ENCODE measurements at regions not wholly inside any gene's neighbourhood (a gene's known extent, or its start where the extent isn't known, plus 50 kb on each side); places are given as distances from the start of the nearest gene placed in this dataset.

DNA sequence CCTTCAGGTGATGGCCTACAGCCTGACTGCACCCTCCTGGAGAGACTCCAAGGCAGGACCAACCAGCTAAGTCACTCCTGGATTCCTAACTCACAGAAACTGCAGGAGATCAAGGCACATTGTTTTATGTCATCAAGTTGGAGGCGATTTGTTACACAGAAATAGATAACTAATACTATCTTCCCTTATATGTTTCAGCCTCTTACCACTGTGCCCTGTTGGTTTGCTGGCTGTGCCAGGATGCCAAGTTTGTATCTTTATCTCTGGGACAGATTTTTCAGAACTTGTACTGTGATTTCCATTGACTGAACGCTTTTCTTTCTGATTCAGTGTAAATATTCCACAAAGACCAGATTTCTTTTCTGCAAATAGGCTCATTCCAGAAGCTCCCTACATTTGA, 76.2 kb upstream of the OPCML start:
- DNase-seq (ENCODE audit: low read depth in 2 of 2), result no peak
- H3K4me3 ChIP-seq (replicated peaks in 1 of 2; ENCODE audit: low read depth in 2 of 2, low read length in 2 of 2), result no peak overlapping the region
- TF ChIP-seq, protein P1, sequence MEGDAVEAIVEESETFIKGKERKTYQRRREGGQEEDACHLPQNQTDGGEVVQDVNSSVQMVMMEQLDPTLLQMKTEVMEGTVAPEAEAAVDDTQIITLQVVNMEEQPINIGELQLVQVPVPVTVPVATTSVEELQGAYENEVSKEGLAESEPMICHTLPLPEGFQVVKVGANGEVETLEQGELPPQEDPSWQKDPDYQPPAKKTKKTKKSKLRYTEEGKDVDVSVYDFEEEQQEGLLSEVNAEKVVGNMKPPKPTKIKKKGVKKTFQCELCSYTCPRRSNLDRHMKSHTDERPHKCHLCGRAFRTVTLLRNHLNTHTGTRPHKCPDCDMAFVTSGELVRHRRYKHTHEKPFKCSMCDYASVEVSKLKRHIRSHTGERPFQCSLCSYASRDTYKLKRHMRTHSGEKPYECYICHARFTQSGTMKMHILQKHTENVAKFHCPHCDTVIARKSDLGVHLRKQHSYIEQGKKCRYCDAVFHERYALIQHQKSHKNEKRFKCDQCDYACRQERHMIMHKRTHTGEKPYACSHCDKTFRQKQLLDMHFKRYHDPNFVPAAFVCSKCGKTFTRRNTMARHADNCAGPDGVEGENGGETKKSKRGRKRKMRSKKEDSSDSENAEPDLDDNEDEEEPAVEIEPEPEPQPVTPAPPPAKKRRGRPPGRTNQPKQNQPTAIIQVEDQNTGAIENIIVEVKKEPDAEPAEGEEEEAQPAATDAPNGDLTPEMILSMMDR (IDR thresholded peaks at IDR 0.05; ENCODE audit: low read depth, low read length), result no peak

DNA sequence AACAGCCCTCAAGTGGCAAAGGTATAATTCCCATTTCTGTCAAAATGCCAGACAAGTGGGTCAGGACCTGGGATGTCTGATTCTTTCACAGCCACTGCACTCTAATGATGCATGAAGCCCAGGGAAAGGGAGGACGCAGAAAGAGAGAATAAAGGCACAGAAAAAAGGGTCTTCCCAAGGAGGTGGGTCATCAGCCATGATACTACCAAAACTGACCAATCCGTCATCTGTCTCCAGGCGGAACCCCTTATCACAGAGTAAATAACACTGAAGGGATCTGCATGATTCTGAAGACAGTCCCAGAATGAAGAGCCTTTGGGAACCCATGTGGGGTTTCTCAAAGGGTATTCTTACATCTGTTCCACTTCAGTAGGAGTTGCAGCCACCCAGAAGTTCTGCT, 73.8 kb upstream of the OPCML start:
- H3K4me3 ChIP-seq (replicated peaks in 1 of 2; ENCODE audit: low read depth in 2 of 2, low read length in 2 of 2), result no peak overlapping the region
- TF ChIP-seq, protein P1 (IDR thresholded peaks at IDR 0.05; ENCODE audit: low read depth, low read length), result no peak
- no peak for DNase-seq (ENCODE audit: low read depth in 2 of 2)

GRCh38 chr11:133605482-133605881, 73.2 kb upstream of the OPCML start:
- no peak overlapping the region for H3K4me3 ChIP-seq (replicated peaks in 1 of 2; ENCODE audit: low read depth in 2 of 2, low read length in 2 of 2)
- TF ChIP-seq, protein P1 (IDR thresholded peaks at IDR 0.05; ENCODE audit: low read depth, low read length), result no peak
- no peak for DNase-seq (ENCODE audit: low read depth in 2 of 2)

GRCh38 chr11:133601641-133602040, 69.3 kb upstream of the OPCML start:
- no peak overlapping the region for H3K4me3 ChIP-seq (replicated peaks in 1 of 2; ENCODE audit: low read depth in 2 of 2, low read length in 2 of 2)
- TF ChIP-seq, protein P1 (IDR thresholded peaks at IDR 0.05; ENCODE audit: low read depth, low read length), result no peak
- no peak for DNase-seq (ENCODE audit: low read depth in 2 of 2)

DNA sequence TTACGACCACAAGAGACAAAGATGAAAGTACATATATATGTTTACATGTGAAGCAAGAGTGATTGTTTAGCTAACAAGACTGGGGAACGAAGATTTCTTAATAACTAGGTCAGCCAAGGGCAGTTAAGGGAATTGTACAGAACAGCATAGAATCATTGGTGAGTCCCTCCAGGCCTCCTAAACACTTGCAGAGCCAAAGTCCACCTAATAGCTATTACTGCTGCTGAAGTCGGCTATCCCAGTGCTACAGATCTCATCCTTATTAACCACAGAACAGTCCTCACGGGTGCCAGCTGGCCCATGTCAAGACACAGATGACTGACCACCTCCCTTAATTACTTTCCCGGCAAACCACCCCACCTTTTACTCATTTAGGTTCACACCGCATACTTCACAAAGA, 68.5 kb upstream of the OPCML start:
- DNase-seq (ENCODE audit: low read depth in 2 of 2), result no peak
- TF ChIP-seq, protein P1 (IDR thresholded peaks at IDR 0.05; ENCODE audit: low read depth, low read length), result no peak
- H3K4me3 ChIP-seq (replicated peaks in 1 of 2; ENCODE audit: low read depth in 2 of 2, low read length in 2 of 2), result no peak overlapping the region

- DNase-seq (ENCODE audit: low read depth in 2 of 2), result no peak
- H3K4me3 ChIP-seq (replicated peaks in 1 of 2; ENCODE audit: low read depth in 2 of 2, low read length in 2 of 2), result no peak overlapping the region
- TF ChIP-seq, protein P1 (IDR thresholded peaks at IDR 0.05; ENCODE audit: low read depth, low read length), result no peak
These were observed 68.0 kb upstream of the OPCML start for GRCh38 chr11:133600306-133600705.

GRCh38 chr11:133598906-133599305, 66.6 kb upstream of the OPCML start:
- no peak overlapping the region for H3K4me3 ChIP-seq (replicated peaks in 1 of 2; ENCODE audit: low read depth in 2 of 2, low read length in 2 of 2)
- TF ChIP-seq, protein P1 (IDR thresholded peaks at IDR 0.05; ENCODE audit: low read depth, low read length), result no peak
- DNase-seq (ENCODE audit: low read depth in 2 of 2), result no peak
